ENCODE measurements at regions not wholly inside any gene's neighbourhood (a gene's known extent, or its start where the extent isn't known, plus 50 kb on each side); places are given as distances from the start of the nearest gene placed in this dataset.

- Histone ChIP-seq H3K4me3 (ENCODE audit: low read depth in 2 of 2, low read length in 1 of 2) (no peak overlapping the region), H3K27ac (ENCODE audit: low read depth in 2 of 2, low read length in 1 of 2) (no peak overlapping the region), H3K36me3 (replicated peaks in 1 of 2; ENCODE audit: control insufficient read depth in 1 of 2, insufficient read depth in 2 of 2, low read length in 1 of 2) (no peaks in the 10 kb centered on the region), H3K9me3 (no peaks in the 10 kb centered on the region), H3K27me3 (ENCODE audit: insufficient read depth) (no peaks in the 10 kb centered on the region), H3K4me1 (ENCODE audit: control insufficient read depth in 1 of 2, insufficient read depth in 2 of 2, low read depth in 1 of 2, low read length in 1 of 2) (peaks cover 0 to 19% of the 10 kb centered on the region in 2 experiments; a peak in 2 of 4 replicates), H3F3A (replicated peaks; ENCODE audit: insufficient read depth) (peaks cover 29% of the 10 kb centered on the region), H3K9ac (no peak overlapping the region), H3K4me2 (no peak overlapping the region), H3K79me2 (ENCODE audit: insufficient read depth) (no peaks in the 10 kb centered on the region), H2AFZ (ENCODE audit: low read depth) (no peak overlapping the region), H4K20me1 (ENCODE audit: insufficient read depth) (no peaks in the 10 kb centered on the region), H3K9me2 (no peaks in the 10 kb centered on the region)
- POLR2A ChIA-PET = no interaction called here
- WGBS (ENCODE audit: low lambda C conversion rate) = 91% methylated on average over 3 of the region's 3 CpGs
- DNase-seq = no peak
- no peak for TF ChIP-seq POLR2AphosphoS5 (IDR thresholded peaks at IDR 0.05; ENCODE audit: low read depth, low read length)
- TF ChIP-seq CTCF (IDR thresholded peaks at IDR 0.05) = no peak
- no peak for TF ChIP-seq MAX (IDR thresholded peaks at IDR 0.05; ENCODE audit: low read depth)
- TF ChIP-seq RXRA (IDR thresholded peaks at IDR 0.05; ENCODE audit: borderline replicate concordance, low read depth) = no peak
- TF ChIP-seq IRF3 (IDR thresholded peaks at IDR 0.05; ENCODE audit: low read depth, low read length) = no peak
- no peak for TF ChIP-seq NRF1 (IDR thresholded peaks at IDR 0.05; ENCODE audit: low read depth, low read length)
- TF ChIP-seq USF2 (IDR thresholded peaks at IDR 0.05; ENCODE audit: borderline replicate concordance, low read depth, low read length) = no peak
- TF ChIP-seq EP300 (IDR thresholded peaks at IDR 0.05; ENCODE audit: borderline replicate concordance in 1 of 2, low read depth in 1 of 2, low read length in 1 of 2) = no peak
- TF ChIP-seq FOXM1 (IDR thresholded peaks at IDR 0.05; ENCODE audit: low read depth) = no peak
- TF ChIP-seq PBX3 (IDR thresholded peaks at IDR 0.05) = no peak
- no peak for TF ChIP-seq TEAD4 (IDR thresholded peaks at IDR 0.05; ENCODE audit: borderline replicate concordance, insufficient read depth)
- no peak for TF ChIP-seq RFX5 (IDR thresholded peaks at IDR 0.05; ENCODE audit: low read length)
- TF ChIP-seq SIN3A (IDR thresholded peaks at IDR 0.05; ENCODE audit: borderline replicate concordance, low read depth, low read length) = no peak
- no peak for TF ChIP-seq SMC3 (IDR thresholded peaks at IDR 0.05; ENCODE audit: low read depth, low read length)
- CTCF ChIA-PET = no interaction called here
These were observed 507.7 kb downstream of the CCDC171 start for GRCh38 chr9:16060436-16061129.

Measured in SK-N-SH (cell line).